CD8-positive, alpha-beta memory T cell (primary cell): ENCODE measurements at regions not wholly inside any gene's neighbourhood (a gene's known extent, or its start where the extent isn't known, plus 50 kb on each side); places are given as distances from the start of the nearest gene placed in this dataset.
"Not testable (repeated sequence)": the region's sequence is repeated elsewhere in the genome, so short reads cannot be mapped to it uniquely, and the experiment has no call there.

Experiments used
- CTCF ChIA-PET: fragments of 350-600 bp; sonication (Branson Sonifier 250); formaldehyde crosslinking; loops from one replicate; lab custom pipeline; 2021; ENCODE audit warnings: antibody characterized with exemption; lab: Charles Lee
- POLR2A ChIA-PET: fragments of 350-600 bp; sonication (Branson Sonifier 250); formaldehyde crosslinking; loops from one replicate; lab custom pipeline; 2021; ENCODE audit warnings: antibody characterized with exemption; lab: Charles Lee
- DNase-seq, 5 donors: peaks; one replicate each; pipeline versions ENCODE4 v3.0.0 to v3.0.0-alpha.2; 2020 to 2022; ENCODE audit warnings: mixed read lengths in 1 of 5
- H3K27ac ChIP-seq: one replicate; pipeline ENCODE4 v1.7.0; 2013; ENCODE audit warnings: low read depth, mild to moderate bottlenecking, low read length, moderate library complexity
- H3K27me3 ChIP-seq: 2 replicates; pipeline ENCODE4 v1.7.0; 2013; ENCODE audit warnings: low read length, mild to moderate bottlenecking; ENCODE audit not compliant: insufficient read depth, poor library complexity, severe bottlenecking
- H3K36me3 ChIP-seq: 2 replicates; pipeline ENCODE4 v1.7.0; 2013; ENCODE audit warnings: mild to moderate bottlenecking, low read length, moderate library complexity; ENCODE audit not compliant: insufficient read depth
- H3K4me1 ChIP-seq: 2 replicates; pipeline ENCODE4 v1.7.0; 2013; ENCODE audit warnings: mild to moderate bottlenecking, low read length, moderate library complexity; ENCODE audit not compliant: insufficient read depth
- H3K4me3 ChIP-seq: 2 replicates; pipeline ENCODE4 v1.7.0; 2013; ENCODE audit warnings: mild to moderate bottlenecking, low read length
- H3K9me3 ChIP-seq: 2 replicates; pipeline ENCODE4 v1.7.0; 2013; ENCODE audit warnings: mild to moderate bottlenecking, low read length
- H3K27ac Mint-ChIP-seq, 8 donors: one replicate each; pipeline ENCODE4 v1.8.0; 2020 to 2021; ENCODE audit warnings: mixed read lengths in 8 of 8, mild to moderate bottlenecking in 6 of 8, inconsistent platforms in 3 of 8, moderate library complexity in 3 of 8
- H3K27me3 Mint-ChIP-seq, 2 donors: one replicate each; pipeline ENCODE4 v1.8.0; 2020 to 2021; ENCODE audit warnings: mixed read lengths in 2 of 2, mild to moderate bottlenecking in 1 of 2, moderate library complexity in 1 of 2
- H3K36me3 Mint-ChIP-seq, 3 donors: one replicate each; pipeline ENCODE4 v1.8.0; 2020 to 2021; ENCODE audit warnings: mixed read lengths in 3 of 3, inconsistent platforms in 1 of 3, mild to moderate bottlenecking in 1 of 3
- H3K4me1 Mint-ChIP-seq, 3 donors: one replicate each; pipeline ENCODE4 v1.8.0; 2020 to 2021; ENCODE audit warnings: mixed read lengths in 3 of 3, inconsistent platforms in 1 of 3, mild to moderate bottlenecking in 1 of 3
- H3K4me3 Mint-ChIP-seq, 7 donors: one replicate each; pipeline ENCODE4 v1.8.0; 2020 to 2021; ENCODE audit warnings: mixed read lengths in 7 of 7, mild to moderate bottlenecking in 6 of 7, moderate library complexity in 4 of 7, inconsistent platforms in 2 of 7
- H3K9me3 Mint-ChIP-seq, 5 donors: one replicate each; pipeline ENCODE4 v1.8.0; 2020 to 2022; ENCODE audit warnings: mixed read lengths in 5 of 5, mild to moderate bottlenecking in 3 of 5, moderate library complexity in 2 of 5, inconsistent platforms in 1 of 5

DNA sequence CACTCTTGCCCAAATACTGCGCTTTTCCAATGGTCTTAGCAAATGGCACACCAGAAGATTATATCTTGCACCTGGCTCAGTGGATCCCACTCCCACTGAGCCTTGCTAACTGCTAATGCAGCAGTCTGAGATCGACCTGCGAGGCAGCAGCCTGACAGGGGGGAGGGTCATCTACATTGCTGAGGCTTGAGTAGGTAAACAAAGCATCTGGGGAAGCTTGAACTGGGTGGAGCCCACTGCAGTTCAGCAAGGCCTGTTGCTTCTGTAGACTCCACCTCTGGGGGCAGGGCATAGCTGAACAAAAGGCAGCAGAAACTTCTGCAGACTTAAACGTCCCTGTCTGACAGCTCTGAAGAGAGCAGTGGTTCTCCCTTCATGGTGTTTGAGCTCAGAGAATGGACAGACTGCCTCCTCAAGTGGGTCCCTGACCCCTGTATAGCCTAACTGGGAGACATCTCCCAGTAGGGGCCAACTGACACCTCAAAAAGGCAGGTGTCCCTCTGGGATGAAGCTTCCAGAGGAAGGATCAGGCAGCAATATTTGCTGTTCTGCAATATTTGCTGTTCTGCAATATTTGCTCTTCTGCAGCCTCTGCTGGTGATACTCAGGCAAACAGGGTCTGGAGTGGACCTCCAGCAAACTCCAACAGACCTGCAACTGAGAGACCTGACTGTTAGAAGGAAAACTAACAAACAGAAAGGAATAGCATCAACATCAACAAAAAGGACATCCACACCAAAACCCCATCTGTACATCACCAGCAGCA is 93.0 kb upstream of the MEGF10 start:
- POLR2A ChIA-PET, H3K4me3 Mint-ChIP-seq: not testable (repeated sequence)

DNA sequence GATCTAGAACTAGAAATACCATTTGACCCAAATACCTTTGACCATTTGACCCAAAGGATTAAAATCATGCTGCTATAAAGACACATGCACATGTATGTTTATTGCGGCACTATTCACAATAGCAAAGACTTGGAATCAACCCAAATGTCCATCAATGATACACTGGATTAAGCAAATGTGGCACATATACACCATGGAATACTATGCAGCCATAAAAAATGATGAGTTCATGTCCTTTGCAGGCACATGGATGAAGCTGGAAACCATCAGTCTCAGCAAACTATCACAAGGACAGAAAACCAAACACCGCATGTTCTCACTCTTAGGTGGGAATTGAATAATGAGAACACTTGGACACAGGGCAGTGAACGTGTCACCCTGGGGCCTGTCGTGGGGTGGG is 87.9 kb upstream of the MEGF10 start:
- H3K36me3 ChIP-seq, DNase-seq, POLR2A ChIA-PET: not testable (repeated sequence)

More for the DNA sequence above, 93.0 kb upstream of the MEGF10 start:
- H3K27ac Mint-ChIP-seq, DNase-seq, CTCF ChIA-PET, H3K36me3 ChIP-seq, H3K36me3 Mint-ChIP-seq, H3K4me1 Mint-ChIP-seq, H3K9me3 ChIP-seq, H3K27me3 ChIP-seq, H3K4me1 ChIP-seq, H3K27ac ChIP-seq, H3K4me3 ChIP-seq: not testable (repeated sequence)
- H3K27me3 Mint-ChIP-seq, result peaks cover 22 to 47% of the 10 kb centered on the region in 2 donors
- peaks cover 0 to 12% (median 11%) of the 10 kb centered on the region in 5 donors for H3K9me3 Mint-ChIP-seq

DNA sequence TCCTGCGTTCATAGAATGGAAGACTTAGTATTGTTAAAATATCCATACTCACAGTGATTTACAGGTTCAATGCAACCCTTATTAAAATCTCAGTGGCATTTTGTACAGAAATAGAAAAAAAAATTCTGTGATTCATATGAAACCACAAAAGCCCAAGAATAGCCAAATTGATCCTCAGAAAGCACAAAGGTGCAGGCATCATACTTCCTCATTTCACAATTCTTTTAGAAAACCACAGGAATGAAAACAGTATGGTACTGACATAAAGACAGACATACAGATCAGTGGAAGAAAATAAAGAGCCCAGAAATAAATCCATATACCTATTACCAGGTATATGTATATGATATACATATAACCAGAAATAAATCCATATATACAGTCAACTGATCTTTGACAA is 86.8 kb upstream of the MEGF10 start:
- no peak overlapping the region for H3K4me3 Mint-ChIP-seq
- H3K27ac Mint-ChIP-seq, result no peak overlapping the region
- H3K4me3 ChIP-seq, result no peak overlapping the region
- no peak for DNase-seq
- H3K9me3 ChIP-seq, result no peaks in the 10 kb centered on the region
- peaks cover 13 to 24% of the 10 kb centered on the region in 2 donors for H3K27me3 Mint-ChIP-seq
- ChIA-PET CTCF (no interaction called here), POLR2A (interaction anchor here (0.6 kb wide), 1 partner anchor 334 kb away, joined by 9 read pairs; no protein-coding TSS in a partner anchor)
- H3K36me3 Mint-ChIP-seq, result peaks cover 0 to 3% (median 0%) of the 10 kb centered on the region in 3 donors
- no peaks in the 10 kb centered on the region for H3K4me1 ChIP-seq
- no peaks in the 10 kb centered on the region for H3K36me3 ChIP-seq
- H3K9me3 Mint-ChIP-seq, result peaks cover 0 to 12% (median 10%) of the 10 kb centered on the region in 5 donors
- no peaks in the 10 kb centered on the region for H3K27me3 ChIP-seq
- no peak overlapping the region for H3K27ac ChIP-seq
- H3K4me1 Mint-ChIP-seq, result no peaks in the 10 kb centered on the region

More for the DNA sequence above, 87.9 kb upstream of the MEGF10 start:
- Mint-ChIP-seq H3K27me3 (peaks cover 14 to 31% of the 10 kb centered on the region in 2 donors), H3K9me3 (peaks cover 0 to 14% (median 10%) of the 10 kb centered on the region in 5 donors)
- H3K9me3 ChIP-seq, H3K4me3 ChIP-seq, H3K4me1 ChIP-seq, H3K27ac Mint-ChIP-seq, CTCF ChIA-PET, H3K36me3 Mint-ChIP-seq, H3K4me1 Mint-ChIP-seq, H3K4me3 Mint-ChIP-seq, H3K27me3 ChIP-seq, H3K27ac ChIP-seq: not testable (repeated sequence)

DNA sequence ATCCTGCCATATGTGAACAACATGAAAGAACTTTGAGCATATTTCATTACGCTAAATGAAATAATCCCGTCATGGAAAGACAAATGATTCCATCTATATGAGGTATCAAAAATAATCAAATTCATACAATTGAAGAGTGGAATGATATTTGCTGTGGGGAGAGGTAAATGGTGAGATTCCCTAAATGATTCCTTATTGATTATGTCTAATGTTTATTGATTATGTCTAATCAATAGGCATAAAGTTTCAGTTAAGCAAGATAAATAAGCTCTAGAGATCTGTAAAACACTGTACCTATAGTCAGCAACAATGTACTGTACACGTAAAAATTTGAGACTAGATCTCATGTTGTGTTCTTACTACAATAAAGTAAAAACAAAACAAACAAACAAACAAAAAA is 85.4 kb upstream of the MEGF10 start:
- CTCF ChIA-PET, result no interaction called here
- Histone ChIP-seq H3K4me1 (no peaks in the 10 kb centered on the region), H3K27ac (no peak overlapping the region), H3K36me3 (no peaks in the 10 kb centered on the region), H3K9me3 (no peaks in the 10 kb centered on the region), H3K27me3 (no peaks in the 10 kb centered on the region), H3K4me3 (no peak overlapping the region)
- Mint-ChIP-seq H3K27ac (no peak overlapping the region), H3K4me3 (no peak overlapping the region), H3K4me1 (no peaks in the 10 kb centered on the region), H3K27me3 (peaks cover 5 to 19% of the 10 kb centered on the region in 2 donors), H3K9me3 (peaks cover 0 to 8% (median 5%) of the 10 kb centered on the region in 5 donors), H3K36me3 (no peaks in the 10 kb centered on the region)
- POLR2A ChIA-PET, result no interaction called here
- no peak for DNase-seq

DNA sequence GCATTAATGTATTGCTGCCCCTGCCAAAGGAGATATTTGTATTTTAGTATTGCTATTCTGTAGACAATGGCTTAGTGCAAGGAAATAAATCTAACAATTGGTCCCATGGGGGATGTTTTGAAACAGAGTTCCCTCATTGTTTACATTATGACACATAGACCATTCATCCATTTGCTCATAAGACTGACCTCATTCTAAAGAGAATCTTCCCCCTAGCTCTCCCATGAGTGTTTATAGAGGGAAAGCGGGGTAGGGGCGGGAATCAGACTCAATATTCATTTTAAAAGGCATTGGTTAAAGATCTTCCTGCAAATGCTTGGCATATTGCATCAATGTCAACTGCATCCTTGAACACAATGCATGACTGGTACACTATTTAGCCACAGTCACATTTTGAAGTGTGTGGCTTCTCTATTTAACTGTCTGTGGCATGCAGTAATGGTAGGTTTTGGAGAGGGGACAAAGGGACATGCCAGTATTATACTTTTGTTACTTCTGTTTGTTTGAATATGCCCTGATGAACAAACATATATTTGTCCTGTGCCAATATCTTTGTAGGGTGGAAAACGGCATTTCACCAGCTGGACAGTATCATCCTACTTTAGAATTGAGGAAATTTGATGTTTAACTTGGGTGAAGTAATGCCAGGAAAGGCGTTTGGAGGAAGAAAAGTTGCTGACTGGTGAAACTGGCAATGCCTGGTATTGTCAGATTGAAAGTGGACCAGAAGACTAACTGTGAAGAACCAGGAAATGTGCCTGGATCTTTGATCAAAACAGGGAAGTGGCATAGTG is 84.1 kb upstream of the MEGF10 start:
- H3K4me3 ChIP-seq, result no peak overlapping the region
- ChIA-PET CTCF (no interaction called here), POLR2A (no interaction called here)

DNA sequence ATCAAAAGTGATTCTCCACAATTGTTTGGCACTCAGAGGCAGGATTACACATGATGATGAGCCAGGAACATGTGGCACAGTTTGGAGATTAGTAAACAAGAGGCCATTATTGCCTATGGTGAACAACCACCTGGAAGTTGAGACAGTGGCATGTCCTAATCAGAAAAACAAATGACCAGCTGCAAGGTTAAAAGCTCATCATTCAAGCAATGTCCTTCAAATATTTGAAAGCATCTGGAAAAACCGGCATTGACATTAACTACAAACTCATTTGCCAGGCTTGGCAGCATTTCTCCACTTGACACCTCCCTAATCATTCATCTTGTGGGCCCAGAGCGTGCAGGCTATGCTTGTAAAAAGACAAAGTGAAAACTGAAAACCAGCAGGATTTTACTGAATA is 80.6 kb upstream of the MEGF10 start:
- no peak overlapping the region for H3K27ac Mint-ChIP-seq
- peaks cover 6 to 22% of the 10 kb centered on the region in 2 donors for H3K27me3 Mint-ChIP-seq
- no peaks in the 10 kb centered on the region for H3K4me1 Mint-ChIP-seq

More for the DNA sequence above, 84.1 kb upstream of the MEGF10 start:
- H3K9me3 Mint-ChIP-seq, result peaks cover 0 to 5% (median 1%) of the 10 kb centered on the region in 5 donors
- H3K27ac Mint-ChIP-seq, result no peak overlapping the region
- H3K27me3 Mint-ChIP-seq, result peaks cover 0 to 15% of the 10 kb centered on the region in 2 donors
- DNase-seq, result no peak
- H3K27me3 ChIP-seq, result no peaks in the 10 kb centered on the region
- H3K36me3 Mint-ChIP-seq, result no peaks in the 10 kb centered on the region
- no peak overlapping the region for H3K4me3 Mint-ChIP-seq
- H3K27ac ChIP-seq, result no peak overlapping the region
- no peaks in the 10 kb centered on the region for H3K9me3 ChIP-seq
- no peaks in the 10 kb centered on the region for H3K36me3 ChIP-seq
- no peaks in the 10 kb centered on the region for H3K4me1 ChIP-seq
- H3K4me1 Mint-ChIP-seq, result no peaks in the 10 kb centered on the region

DNA sequence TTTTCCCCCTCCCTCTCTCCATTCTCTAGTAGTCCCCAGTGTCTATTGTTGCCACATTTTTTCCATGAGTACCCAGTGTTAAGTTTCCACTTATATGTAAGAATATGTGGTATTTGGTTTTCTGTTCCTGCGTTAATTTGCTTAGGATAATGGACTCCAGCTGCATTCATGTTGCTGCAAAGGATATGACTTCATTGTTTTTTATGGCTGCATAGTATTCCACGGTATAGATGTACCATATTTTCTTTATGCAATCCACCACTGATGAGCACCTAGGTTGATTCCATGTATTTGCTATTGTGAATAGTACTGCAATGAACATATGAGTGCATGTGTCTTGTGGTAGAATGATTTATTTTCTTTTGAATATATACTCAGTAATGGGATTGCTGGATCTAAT is 77.4 kb upstream of the MEGF10 start:
- H3K27me3 ChIP-seq, result peaks cover 3% of the 10 kb centered on the region
- no peak overlapping the region for H3K27ac ChIP-seq
- no peak for DNase-seq
- no peaks in the 10 kb centered on the region for H3K4me1 ChIP-seq
- peaks cover 0 to 9% (median 0%) of the 10 kb centered on the region in 3 donors for H3K36me3 Mint-ChIP-seq
- no peaks in the 10 kb centered on the region for H3K9me3 ChIP-seq
- peaks cover 18 to 34% of the 10 kb centered on the region in 2 donors for H3K27me3 Mint-ChIP-seq
- no peak overlapping the region for H3K27ac Mint-ChIP-seq
- H3K4me3 ChIP-seq, result no peak overlapping the region
- H3K4me3 Mint-ChIP-seq, result no peak overlapping the region
- no peaks in the 10 kb centered on the region for H3K36me3 ChIP-seq
- POLR2A ChIA-PET, result no interaction called here
- no peaks in the 10 kb centered on the region for H3K4me1 Mint-ChIP-seq
- CTCF ChIA-PET, result no interaction called here
- H3K9me3 Mint-ChIP-seq, result peaks cover 0 to 3% (median 0%) of the 10 kb centered on the region in 5 donors

More for the DNA sequence above, 80.6 kb upstream of the MEGF10 start:
- no peaks in the 10 kb centered on the region for H3K27me3 ChIP-seq
- no peak overlapping the region for H3K4me3 ChIP-seq
- POLR2A ChIA-PET, result no interaction called here
- no peaks in the 10 kb centered on the region for H3K4me1 ChIP-seq
- H3K27ac ChIP-seq, result no peak overlapping the region
- H3K9me3 ChIP-seq, result no peaks in the 10 kb centered on the region
- Mint-ChIP-seq H3K36me3 (no peaks in the 10 kb centered on the region), H3K4me3 (no peak overlapping the region), H3K9me3 (no peaks in the 10 kb centered on the region)
- CTCF ChIA-PET, result no interaction called here
- H3K36me3 ChIP-seq, result no peaks in the 10 kb centered on the region
- DNase-seq, result no peak

DNA sequence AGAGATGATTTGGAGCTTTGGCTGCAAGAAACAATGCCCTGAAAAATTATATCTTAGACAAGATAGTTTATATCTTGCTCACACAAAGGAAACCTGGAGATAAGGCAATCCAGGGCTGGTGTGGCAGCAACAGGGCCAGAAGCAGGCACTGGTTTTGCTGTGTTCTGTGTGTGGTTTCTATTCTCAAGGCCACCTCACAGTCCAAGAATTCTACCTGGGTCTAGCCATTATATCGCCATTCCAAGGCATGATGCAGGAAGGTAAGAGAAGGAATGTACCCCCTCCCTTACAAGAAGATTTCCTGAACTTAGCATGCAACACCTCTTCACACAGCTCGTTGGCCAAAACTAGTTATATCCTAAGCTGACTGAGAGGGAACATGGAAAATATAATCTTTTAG is 74.5 kb upstream of the MEGF10 start:
- ChIA-PET CTCF (no interaction called here), POLR2A (no interaction called here)
- no peaks in the 10 kb centered on the region for H3K4me1 Mint-ChIP-seq
- H3K9me3 ChIP-seq, result no peaks in the 10 kb centered on the region
- H3K27me3 ChIP-seq, result peaks cover 3% of the 10 kb centered on the region
- no peak for DNase-seq
- peaks cover 0 to 3% (median 0%) of the 10 kb centered on the region in 5 donors for H3K9me3 Mint-ChIP-seq
- H3K4me1 ChIP-seq, result no peaks in the 10 kb centered on the region
- no peak overlapping the region for H3K4me3 ChIP-seq
- no peak overlapping the region for H3K4me3 Mint-ChIP-seq
- H3K36me3 ChIP-seq, result no peaks in the 10 kb centered on the region
- H3K27ac Mint-ChIP-seq, result no peak overlapping the region
- peaks cover 18 to 42% of the 10 kb centered on the region in 2 donors for H3K27me3 Mint-ChIP-seq
- peaks cover 0 to 13% (median 1%) of the 10 kb centered on the region in 3 donors for H3K36me3 Mint-ChIP-seq
- no peak overlapping the region for H3K27ac ChIP-seq
